ENCODE measurements at regions not wholly inside any gene's neighbourhood (a gene's known extent, or its start where the extent isn't known, plus 50 kb on each side); places are given as distances from the start of the nearest gene placed in this dataset.

- no peaks in the 10 kb centered on the region for H3K4me1 Mint-ChIP-seq
- H3K9me3 ChIP-seq (ENCODE audit: control insufficient read depth, low read length, poor library complexity, severe bottlenecking) = no peaks in the 10 kb centered on the region
- ATAC-seq (no peak), DNase-seq (no peak)
- H3K4me3 Mint-ChIP-seq = no peak overlapping the region
- H3K36me3 Mint-ChIP-seq (ENCODE audit: low read depth) = no peaks in the 10 kb centered on the region
- H3K27me3 Mint-ChIP-seq = no peaks in the 10 kb centered on the region
- no peak overlapping the region for H3K27ac Mint-ChIP-seq
Measured at GRCh38 chr4:8741513-8742226, 130.0 kb downstream of the HMX1 start.

DNA sequence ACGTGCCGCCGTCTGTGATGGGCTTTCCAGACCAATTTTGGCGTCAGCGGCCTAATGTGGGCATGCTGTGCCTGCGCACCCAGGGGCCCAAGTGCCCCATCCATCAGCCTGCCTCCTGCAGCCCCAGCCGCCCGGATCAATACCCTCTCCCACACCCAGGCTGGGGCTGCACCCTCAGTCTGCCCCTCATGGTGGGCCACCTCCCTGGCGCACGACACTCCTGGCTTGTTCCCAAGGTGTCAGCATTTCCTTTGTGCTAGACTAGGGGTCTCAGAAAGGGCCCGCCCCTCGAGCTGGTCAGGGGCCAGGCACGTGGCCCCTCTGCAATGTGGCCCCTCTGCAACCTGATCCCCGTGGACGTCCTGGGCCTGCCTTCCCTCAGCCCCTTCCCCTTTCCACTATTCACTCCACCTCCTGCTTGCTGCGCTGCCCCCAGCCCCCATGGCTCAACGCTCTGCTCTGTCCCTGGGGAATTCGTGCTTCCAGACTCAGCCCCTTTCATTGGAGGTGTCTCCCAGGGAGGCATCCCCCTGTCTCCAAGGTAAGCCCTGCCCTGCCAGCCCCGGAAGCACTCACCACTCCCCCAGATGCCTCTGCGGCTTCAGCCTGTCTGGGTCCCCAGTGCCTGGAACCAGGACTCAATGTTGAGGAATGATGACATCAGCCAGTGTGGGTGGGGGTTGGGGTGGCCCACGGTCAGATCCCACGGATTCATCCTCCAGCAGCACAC lies 130.8 kb downstream of the HMX1 start:
- no peaks in the 10 kb centered on the region for H3K9me3 ChIP-seq (ENCODE audit: control insufficient read depth, low read length, poor library complexity, severe bottlenecking)
- no peak for DNase-seq
- Mint-ChIP-seq H3K36me3 (ENCODE audit: low read depth) (no peaks in the 10 kb centered on the region), H3K27ac (no peak overlapping the region), H3K4me3 (no peak overlapping the region), H3K27me3 (no peaks in the 10 kb centered on the region), H3K4me1 (no peaks in the 10 kb centered on the region)
- ATAC-seq = no peak

GRCh38 chr4:8739820-8740665 lies 131.6 kb downstream of the HMX1 start:
- no peaks in the 10 kb centered on the region for H3K9me3 ChIP-seq (ENCODE audit: control insufficient read depth, low read length, poor library complexity, severe bottlenecking)
- Mint-ChIP-seq H3K27me3 (no peaks in the 10 kb centered on the region), H3K4me1 (no peaks in the 10 kb centered on the region), H3K36me3 (ENCODE audit: low read depth) (no peaks in the 10 kb centered on the region), H3K4me3 (no peak overlapping the region), H3K27ac (no peak overlapping the region)
- ATAC-seq (no peak), DNase-seq (no peak)

GRCh38 chr4:8739317-8739716 lies 132.3 kb downstream of the HMX1 start:
- H3K27ac Mint-ChIP-seq = no peak overlapping the region
- H3K36me3 Mint-ChIP-seq (ENCODE audit: low read depth) = no peaks in the 10 kb centered on the region
- ATAC-seq = no peak
- H3K4me1 Mint-ChIP-seq = no peaks in the 10 kb centered on the region
- H3K27me3 Mint-ChIP-seq = no peaks in the 10 kb centered on the region
- no peaks in the 10 kb centered on the region for H3K9me3 ChIP-seq (ENCODE audit: control insufficient read depth, low read length, poor library complexity, severe bottlenecking)
- H3K4me3 Mint-ChIP-seq = no peak overlapping the region
- DNase-seq = no peak

- Mint-ChIP-seq H3K27ac (no peak overlapping the region), H3K4me3 (no peak overlapping the region), H3K36me3 (ENCODE audit: low read depth) (no peaks in the 10 kb centered on the region), H3K4me1 (no peaks in the 10 kb centered on the region), H3K27me3 (no peaks in the 10 kb centered on the region)
- ATAC-seq = no peak
- no peak for DNase-seq
- no peaks in the 10 kb centered on the region for H3K9me3 ChIP-seq (ENCODE audit: control insufficient read depth, low read length, poor library complexity, severe bottlenecking)
Measured at GRCh38 chr4:8738471-8738931, 133.1 kb downstream of the HMX1 start.

GRCh38 chr4:8737601-8738279 lies 133.9 kb downstream of the HMX1 start:
- DNase-seq (no peak), ATAC-seq (no peak)
- no peaks in the 10 kb centered on the region for H3K9me3 ChIP-seq (ENCODE audit: control insufficient read depth, low read length, poor library complexity, severe bottlenecking)
- H3K4me3 Mint-ChIP-seq = no peak overlapping the region
- H3K27me3 Mint-ChIP-seq = no peaks in the 10 kb centered on the region
- H3K27ac Mint-ChIP-seq = no peak overlapping the region
- H3K36me3 Mint-ChIP-seq (ENCODE audit: low read depth) = no peaks in the 10 kb centered on the region
- no peaks in the 10 kb centered on the region for H3K4me1 Mint-ChIP-seq

DNA sequence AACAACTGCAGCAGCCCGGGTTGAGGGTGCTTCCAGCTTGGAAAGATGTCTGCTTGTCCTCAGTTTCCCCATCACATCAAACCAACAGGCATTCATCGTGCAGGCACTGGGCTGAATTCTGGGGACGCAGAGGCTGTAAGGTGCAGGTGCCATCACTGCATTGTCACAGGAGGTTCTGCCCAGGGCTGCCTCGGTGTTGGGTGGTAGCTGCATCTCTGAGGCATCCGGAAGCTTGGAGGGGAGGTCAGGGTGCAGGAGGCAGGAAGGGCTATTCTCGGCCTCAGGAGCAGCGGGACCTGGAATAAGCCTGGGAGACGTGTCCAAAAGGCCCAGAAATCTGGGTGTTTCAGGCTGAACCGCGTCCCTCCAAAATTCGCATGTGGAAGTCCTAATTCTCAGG lies 134.6 kb downstream of the HMX1 start:
- Mint-ChIP-seq H3K4me1 (no peaks in the 10 kb centered on the region), H3K36me3 (ENCODE audit: low read depth) (no peaks in the 10 kb centered on the region), H3K4me3 (no peak overlapping the region), H3K27me3 (no peaks in the 10 kb centered on the region), H3K27ac (no peak overlapping the region)
- no peaks in the 10 kb centered on the region for H3K9me3 ChIP-seq (ENCODE audit: control insufficient read depth, low read length, poor library complexity, severe bottlenecking)
- no peak for DNase-seq
- ATAC-seq = no peak

GRCh38 chr4:8736090-8736825 lies 135.4 kb downstream of the HMX1 start:
- H3K4me1 Mint-ChIP-seq = no peaks in the 10 kb centered on the region
- H3K27me3 Mint-ChIP-seq = no peaks in the 10 kb centered on the region
- ATAC-seq (no peak), DNase-seq (no peak)
- H3K9me3 ChIP-seq (ENCODE audit: control insufficient read depth, low read length, poor library complexity, severe bottlenecking) = no peaks in the 10 kb centered on the region
- H3K27ac Mint-ChIP-seq = no peak overlapping the region
- no peaks in the 10 kb centered on the region for H3K36me3 Mint-ChIP-seq (ENCODE audit: low read depth)
- no peak overlapping the region for H3K4me3 Mint-ChIP-seq

- DNase-seq (no peak), ATAC-seq (no peak)
- H3K9me3 ChIP-seq (ENCODE audit: control insufficient read depth, low read length, poor library complexity, severe bottlenecking) = no peaks in the 10 kb centered on the region
- Mint-ChIP-seq H3K27ac (no peak overlapping the region), H3K4me3 (no peak overlapping the region), H3K36me3 (ENCODE audit: low read depth) (no peaks in the 10 kb centered on the region), H3K4me1 (no peaks in the 10 kb centered on the region), H3K27me3 (no peaks in the 10 kb centered on the region)
Measured at GRCh38 chr4:8735236-8736089, 136.2 kb downstream of the HMX1 start.

DNA sequence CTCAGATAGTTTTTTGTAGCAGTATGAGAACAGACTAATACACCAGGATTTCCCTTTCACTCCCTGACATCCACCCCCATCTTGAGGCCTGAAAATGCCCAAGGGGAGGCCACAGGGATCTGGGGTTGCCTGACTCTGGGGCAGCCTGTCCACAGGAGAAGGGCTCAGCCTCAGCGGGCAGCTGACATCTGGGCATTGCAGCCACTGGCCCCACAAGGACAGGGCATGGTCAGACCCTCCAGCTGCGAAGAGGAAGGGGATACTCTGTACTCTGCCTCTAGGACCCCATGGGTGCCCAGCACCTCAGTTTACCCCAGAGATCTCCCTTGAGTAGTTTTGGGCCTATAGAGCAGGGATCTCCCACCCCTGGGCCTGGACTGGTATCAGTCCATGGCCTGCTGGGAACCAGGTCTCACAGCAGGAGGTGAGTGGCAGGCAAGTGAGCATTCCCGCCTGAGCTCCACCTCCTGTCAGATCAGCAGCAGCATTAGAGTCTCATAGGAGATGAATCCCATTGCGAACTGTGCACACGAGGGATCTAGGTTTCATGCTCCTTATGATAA lies 138.9 kb downstream of the HMX1 start:
- H3K9me3 ChIP-seq (ENCODE audit: control insufficient read depth, low read length, poor library complexity, severe bottlenecking) = no peaks in the 10 kb centered on the region
- Mint-ChIP-seq H3K36me3 (ENCODE audit: low read depth) (no peaks in the 10 kb centered on the region), H3K4me1 (no peaks in the 10 kb centered on the region)

GRCh38 chr4:8732092-8732491 lies 139.5 kb downstream of the CPZ start:
- peaks cover 9% of the 10 kb centered on the region for H3K27me3 Mint-ChIP-seq
- no peak overlapping the region for H3K27ac Mint-ChIP-seq
- no peak for DNase-seq
- no peaks in the 10 kb centered on the region for H3K36me3 Mint-ChIP-seq (ENCODE audit: low read depth)
- H3K4me3 Mint-ChIP-seq = no peak overlapping the region
- no peaks in the 10 kb centered on the region for H3K9me3 ChIP-seq (ENCODE audit: control insufficient read depth, low read length, poor library complexity, severe bottlenecking)
- H3K4me1 Mint-ChIP-seq = no peaks in the 10 kb centered on the region
- no peak for ATAC-seq

More for the DNA sequence above, 138.9 kb downstream of the HMX1 start:
- Mint-ChIP-seq H3K27me3 (peaks cover 3% of the 10 kb centered on the region), H3K27ac (no peak overlapping the region), H3K4me3 (no peak overlapping the region)
- DNase-seq = no peak
- ATAC-seq = no peak
